H4 (cell line): ENCODE measurements at regions not wholly inside any gene's neighbourhood (a gene's known extent, or its start where the extent isn't known, plus 50 kb on each side); places are given as distances from the start of the nearest gene placed in this dataset.

Source experiments
- DNase-seq: peaks from one replicate; pipeline ENCODE4 v3.0.0-alpha.2; 2015; ENCODE audit warnings: low spot score

GRCh38 chr5:81914696-81915095 lies 57.1 kb upstream of the ATG10 start:
- DNase-seq: no peak

GRCh38 chr5:81912933-81913332 lies 58.9 kb upstream of the ATG10 start:
- no peak for DNase-seq

- DNase-seq: no peak
These were observed 62.1 kb upstream of the ATG10 start for GRCh38 chr5:81909677-81910076.

- DNase-seq: no peak
These were observed 63.1 kb upstream of the ATG10 start for GRCh38 chr5:81908771-81909170.

GRCh38 chr5:81908044-81908443 lies 63.8 kb upstream of the ATG10 start:
- DNase-seq: no peak

GRCh38 chr5:81907012-81907635 lies 64.7 kb upstream of the ATG10 start:
- no peak for DNase-seq

GRCh38 chr5:81906086-81906485 lies 65.7 kb upstream of the ATG10 start:
- DNase-seq: no peak

GRCh38 chr5:81904861-81905260 lies 67.0 kb upstream of the ATG10 start:
- no peak for DNase-seq

- DNase-seq: no peak
These were observed 67.7 kb upstream of the ATG10 start for GRCh38 chr5:81904166-81904565.

- DNase-seq: no peak
These were observed 70.2 kb upstream of the ATG10 start for GRCh38 chr5:81901586-81901985.

GRCh38 chr5:81899123-81899522 lies 72.7 kb upstream of the ATG10 start:
- no peak for DNase-seq

GRCh38 chr5:81898403-81898802 lies 73.4 kb upstream of the ATG10 start:
- DNase-seq: no peak

- no peak for DNase-seq
These were observed 75.1 kb upstream of the ATG10 start for GRCh38 chr5:81896764-81897163.

- no peak for DNase-seq
These were observed 76.5 kb upstream of the ATG10 start for GRCh38 chr5:81895307-81895706.

GRCh38 chr5:81893961-81894360 lies 77.9 kb upstream of the ATG10 start:
- no peak for DNase-seq

GRCh38 chr5:81884871-81885270 lies 87.0 kb upstream of the ATG10 start:
- DNase-seq: no peak

GRCh38 chr5:81883371-81883770 lies 88.5 kb upstream of the ATG10 start:
- DNase-seq: no peak

- DNase-seq: no peak
These were observed 90.2 kb upstream of the ATG10 start for GRCh38 chr5:81881595-81881994.

GRCh38 chr5:81879936-81880335 lies 91.9 kb upstream of the ATG10 start:
- no peak for DNase-seq

- DNase-seq: no peak
These were observed 93.5 kb upstream of the ATG10 start for GRCh38 chr5:81878333-81878732.

GRCh38 chr5:81866994-81867393 lies 104.8 kb upstream of the ATG10 start:
- DNase-seq: no peak

- no peak for DNase-seq
These were observed 109.9 kb upstream of the SSBP2 start for GRCh38 chr5:81860778-81861177.

- DNase-seq: no peak
These were observed 108.7 kb upstream of the SSBP2 start for GRCh38 chr5:81859624-81860023.
